Ovary (tissue), 3 donors: ENCODE measurements at regions not wholly inside any gene's neighbourhood (a gene's known extent, or its start where the extent isn't known, plus 50 kb on each side); places are given as distances from the start of the nearest gene placed in this dataset.
"Not testable (repeated sequence)": the region's sequence is repeated elsewhere in the genome, so short reads cannot be mapped to it uniquely, and the experiment has no call there.

Source experiments
- CTCF ChIP-seq, 3 donors: fragments of 450-650 bp in 2 of 3; fragments of 200-600 bp in 1 of 3; IDR thresholded peaks; one replicate each; pipeline versions ENCODE4 v1.5.1 to v1.8.0; 2016 to 2022; ENCODE audit warnings: antibody characterized with exemption in 3 of 3, mild to moderate bottlenecking in 1 of 3
- POLR2A ChIP-seq: fragments of 450-650 bp; IDR thresholded peaks from one replicate; pipeline ENCODE4 v1.6.1; 2017; ENCODE audit warnings: antibody characterized with exemption, mild to moderate bottlenecking, moderate library complexity
- donor health status: DM: no; HTN: no; CAD: no.

GRCh38 chr5:169518779-169519178 lies 64.8 kb upstream of the SPDL1 start:
- TF ChIP-seq CTCF (IDR thresholded peaks at IDR 0.05); POLR2A: not testable (repeated sequence)
